ENCODE measurements at regions not wholly inside any gene's neighbourhood (a gene's known extent, or its start where the extent isn't known, plus 50 kb on each side); places are given as distances from the start of the nearest gene placed in this dataset.
A peak's percentile ranks its signal among the peaks of the same experiment; 100 is the strongest.

DNA sequence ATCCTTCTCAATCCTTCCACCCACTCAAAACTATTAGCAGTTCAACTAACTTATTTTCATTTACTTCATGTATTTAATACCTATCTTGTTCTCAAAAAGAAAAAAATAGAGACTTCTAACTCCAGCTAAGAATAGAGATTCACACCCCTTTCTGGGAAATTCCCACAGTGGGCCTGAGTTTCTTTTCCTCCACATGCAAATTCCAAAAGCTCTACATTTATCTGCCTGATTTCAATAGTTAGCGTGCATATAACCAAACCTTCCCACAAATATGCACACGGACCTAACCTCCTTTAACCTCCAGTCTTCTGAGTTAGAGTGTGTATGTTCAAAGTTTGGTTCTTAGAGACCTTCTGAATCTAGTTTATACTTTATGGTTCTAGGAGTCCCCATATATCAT, 62.5 kb downstream of the GRIN2B start:
- H3K4me3 ChIP-seq = no peak overlapping the region
- no peak for FAIRE-seq
- in situ Hi-C loops (cut with MboI) = no loop called here

DNA sequence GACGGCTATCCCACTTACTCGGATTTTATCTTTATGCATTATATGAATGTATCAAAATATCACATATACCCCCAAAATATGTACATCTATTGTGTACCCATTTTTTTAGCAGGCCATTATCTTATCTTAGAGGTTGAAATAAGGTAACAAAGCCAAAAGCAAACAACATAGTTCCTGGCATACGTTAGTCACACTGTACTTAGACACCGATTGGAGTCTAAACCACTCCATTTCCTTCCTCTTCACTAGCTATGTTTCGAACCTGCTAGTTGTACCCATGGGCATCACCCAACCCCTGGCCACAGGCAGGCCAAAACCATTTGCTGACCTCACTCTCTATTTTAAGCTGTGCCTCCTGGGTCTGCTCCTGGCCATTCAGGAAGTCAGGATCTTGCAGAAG, 66.3 kb downstream of the GRIN2B start:
- FAIRE-seq (no peak), DNase-seq (ENCODE audit: low read depth, low spot score) (no peak), ATAC-seq (no peak)
- intact Hi-C loops (cut with micrococcal nuclease; ENCODE audit: unreplicated experiment) = no loop called here
- ChIA-PET CTCF (no interaction called here), RAD21 (ENCODE audit: unreplicated experiment) (no interaction called here), POLR2A (no interaction called here), SMC1A (ENCODE audit: uncharacterized antibody, unreplicated experiment) (no interaction called here)
- BruUV-seq (replicated peaks) = no TSS peak
- Histone ChIP-seq H3K27me3 (replicated peaks in 1 of 2; ENCODE audit: control insufficient read depth in 2 of 2, insufficient read depth in 2 of 2, low read length in 1 of 2) (no peaks in the 10 kb centered on the region), H4K20me1 (ENCODE audit: control insufficient read depth, insufficient read depth) (no peaks in the 10 kb centered on the region), H3K79me2 (ENCODE audit: control insufficient read depth, insufficient read depth, low read length) (no peaks in the 10 kb centered on the region), H3K9ac (ENCODE audit: control insufficient read depth, insufficient read depth, low read length) (no peak overlapping the region), H3K4me1 (ENCODE audit: control insufficient read depth, insufficient read depth, low read length) (no peaks in the 10 kb centered on the region; the same call in 1 of the 2 replicates), H3K9me3 (replicated peaks; ENCODE audit: control insufficient read depth, insufficient read depth, low read length) (no peaks in the 10 kb centered on the region), H2AFZ (ENCODE audit: control insufficient read depth, low read depth, low read length) (no peak overlapping the region), H3K36me3 (ENCODE audit: control insufficient read depth in 2 of 2, insufficient read depth in 2 of 2, low read length in 1 of 2) (no peaks in the 10 kb centered on the region), H3K4me2 (ENCODE audit: control insufficient read depth, insufficient read depth) (no peak overlapping the region), H3K4me3 (no peak overlapping the region), H3K27ac (ENCODE audit: control insufficient read depth, insufficient read depth) (no peak overlapping the region)
- TF ChIP-seq SRF (IDR thresholded peaks at IDR 0.05; ENCODE audit: low read depth in 2 of 2, low read length in 2 of 2) (no peak), RUNX3 (IDR thresholded peaks at IDR 0.05; ENCODE audit: low read length) (no peak), YBX1 (IDR thresholded peaks at IDR 0.05) (no peak), KAT2A (conservative IDR thresholded peaks at IDR 0.05; ENCODE audit: control insufficient read depth, low read depth, low read length) (no peak), MTA3 (IDR thresholded peaks at IDR 0.05; ENCODE audit: borderline replicate concordance, low read length) (no peak), BMI1 (IDR thresholded peaks at IDR 0.05; ENCODE audit: borderline replicate concordance) (no peak), CBX5 (IDR thresholded peaks at IDR 0.05; ENCODE audit: low read depth) (no peak), NR2C1 (IDR thresholded peaks at IDR 0.05) (no peak), POLR2AphosphoS2 (IDR thresholded peaks at IDR 0.05; ENCODE audit: low read depth, low read length) (no peak), FOXK2 (IDR thresholded peaks at IDR 0.05) (no peak), MTA2 (IDR thresholded peaks at IDR 0.05; ENCODE audit: low read depth) (no peak), SMARCA5 (IDR thresholded peaks at IDR 0.05) (no peak)
- TF ChIP-seq, protein P1, sequence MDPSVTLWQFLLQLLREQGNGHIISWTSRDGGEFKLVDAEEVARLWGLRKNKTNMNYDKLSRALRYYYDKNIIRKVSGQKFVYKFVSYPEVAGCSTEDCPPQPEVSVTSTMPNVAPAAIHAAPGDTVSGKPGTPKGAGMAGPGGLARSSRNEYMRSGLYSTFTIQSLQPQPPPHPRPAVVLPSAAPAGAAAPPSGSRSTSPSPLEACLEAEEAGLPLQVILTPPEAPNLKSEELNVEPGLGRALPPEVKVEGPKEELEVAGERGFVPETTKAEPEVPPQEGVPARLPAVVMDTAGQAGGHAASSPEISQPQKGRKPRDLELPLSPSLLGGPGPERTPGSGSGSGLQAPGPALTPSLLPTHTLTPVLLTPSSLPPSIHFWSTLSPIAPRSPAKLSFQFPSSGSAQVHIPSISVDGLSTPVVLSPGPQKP (IDR thresholded peaks at IDR 0.05; ENCODE audit: low read depth, low read length) = no peak
- in situ Hi-C loops (cut with MboI) = no loop called here
- 25% methylated on average over 5 of the region's 5 CpGs for WGBS (ENCODE audit: insufficient coverage, insufficient replicate concordance, low lambda C conversion rate, missing lambda C conversion rate)

More for the DNA sequence above, 62.5 kb downstream of the GRIN2B start:
- intact Hi-C loops (cut with micrococcal nuclease; ENCODE audit: unreplicated experiment) = no loop called here
- H3K27ac ChIP-seq (ENCODE audit: control insufficient read depth, insufficient read depth) = no peak overlapping the region
- peak overlapping the region; percentile 19 for H3K4me2 ChIP-seq (ENCODE audit: control insufficient read depth, insufficient read depth)
- no TSS peak for BruUV-seq (replicated peaks)
- H3K27me3 ChIP-seq (replicated peaks in 1 of 2; ENCODE audit: control insufficient read depth in 2 of 2, insufficient read depth in 2 of 2, low read length in 1 of 2) = no peaks in the 10 kb centered on the region
- ChIA-PET SMC1A (ENCODE audit: uncharacterized antibody, unreplicated experiment) (interaction anchor here (0.8 to 1.6 kb wide), 2 partner anchors 14 to 249 kb away, joined by 4 read pairs; no protein-coding TSS in a partner anchor), POLR2A (no interaction called here), RAD21 (ENCODE audit: unreplicated experiment) (no interaction called here), CTCF (no interaction called here)
- WGBS (ENCODE audit: insufficient coverage, insufficient replicate concordance, low lambda C conversion rate, missing lambda C conversion rate) = 0% methylated on average over 2 of the region's 2 CpGs
- TF ChIP-seq MEF2B (IDR thresholded peaks at IDR 0.05; ENCODE audit: partially characterized antibody, poor library complexity, severe bottlenecking) (no peak), RCOR1 (conservative IDR thresholded peaks at IDR 0.05; ENCODE audit: low read depth, low read length) (no peak), ZNF217 (IDR thresholded peaks at IDR 0.05) (no peak), RFX5 (IDR thresholded peaks at IDR 0.05; ENCODE audit: low read depth, low read length) (no peak)
- DNase-seq (ENCODE audit: low read depth, low spot score) (no peak), ATAC-seq (peak; percentile 41)
- H3K79me2 ChIP-seq (ENCODE audit: control insufficient read depth, insufficient read depth, low read length) = no peaks in the 10 kb centered on the region
- H3K9me3 ChIP-seq (replicated peaks; ENCODE audit: control insufficient read depth, insufficient read depth, low read length) = no peaks in the 10 kb centered on the region; the same call in 2 of the 3 replicates
- H3K4me1 ChIP-seq (ENCODE audit: control insufficient read depth, insufficient read depth, low read length) = no peaks in the 10 kb centered on the region; the same call in 1 of the 2 replicates
- peak overlapping the region; percentile 25; the same call in 1 of the 2 replicates for H2AFZ ChIP-seq (ENCODE audit: control insufficient read depth, low read depth, low read length)
- H4K20me1 ChIP-seq (ENCODE audit: control insufficient read depth, insufficient read depth) = no peaks in the 10 kb centered on the region
- no peaks in the 10 kb centered on the region for H3K36me3 ChIP-seq (ENCODE audit: control insufficient read depth in 2 of 2, insufficient read depth in 2 of 2, low read length in 1 of 2)
- no peak overlapping the region for H3K9ac ChIP-seq (ENCODE audit: control insufficient read depth, insufficient read depth, low read length)

All from GM12878 (cell line).